Thyroid gland (tissue), 4 donors: ENCODE measurements at regions not wholly inside any gene's neighbourhood (a gene's known extent, or its start where the extent isn't known, plus 50 kb on each side); places are given as distances from the start of the nearest gene placed in this dataset.

Source experiments
- POLR2A ChIP-seq, 2 donors: fragments of 450-650 bp; IDR thresholded peaks; one replicate each; pipeline ENCODE4 v1.6.1; 2017; ENCODE audit warnings: antibody characterized with exemption in 2 of 2, mild to moderate bottlenecking in 2 of 2, moderate library complexity in 1 of 2
- TF ChIP-seq, protein P1 (sequence below), 6 experiments: fragments of 200-600 bp in 3 of 6; fragments of 450-650 bp in 3 of 6; sonication (generic) in 3 of 6; IDR thresholded peaks; one replicate each; pipeline ENCODE4 v1.5.1; 2016 to 2019; ENCODE audit warnings: antibody characterized with exemption in 6 of 6, mild to moderate bottlenecking in 2 of 6, inconsistent platforms in 1 of 6, moderate library complexity in 1 of 6

DNA sequence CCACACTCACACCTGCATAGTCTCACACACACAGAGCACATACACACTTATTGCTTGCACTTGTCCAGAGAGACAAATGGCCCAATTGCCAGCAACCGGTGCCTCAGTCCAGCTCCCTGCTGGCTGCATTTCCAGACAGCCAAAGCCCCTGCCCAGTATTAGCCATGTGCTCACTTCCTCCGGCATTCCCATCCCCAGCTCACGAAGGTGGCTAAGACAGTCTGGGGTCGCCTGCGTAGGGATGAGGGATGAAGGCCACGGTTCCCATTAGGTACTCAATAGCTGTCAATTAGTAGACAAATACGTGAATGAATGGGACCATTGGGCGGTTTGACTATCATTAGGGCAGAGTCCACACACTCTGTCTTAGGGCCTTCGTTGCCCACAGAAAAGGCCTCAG, 146.8 kb upstream of the EGLN3 start:
- TF ChIP-seq, protein P1, sequence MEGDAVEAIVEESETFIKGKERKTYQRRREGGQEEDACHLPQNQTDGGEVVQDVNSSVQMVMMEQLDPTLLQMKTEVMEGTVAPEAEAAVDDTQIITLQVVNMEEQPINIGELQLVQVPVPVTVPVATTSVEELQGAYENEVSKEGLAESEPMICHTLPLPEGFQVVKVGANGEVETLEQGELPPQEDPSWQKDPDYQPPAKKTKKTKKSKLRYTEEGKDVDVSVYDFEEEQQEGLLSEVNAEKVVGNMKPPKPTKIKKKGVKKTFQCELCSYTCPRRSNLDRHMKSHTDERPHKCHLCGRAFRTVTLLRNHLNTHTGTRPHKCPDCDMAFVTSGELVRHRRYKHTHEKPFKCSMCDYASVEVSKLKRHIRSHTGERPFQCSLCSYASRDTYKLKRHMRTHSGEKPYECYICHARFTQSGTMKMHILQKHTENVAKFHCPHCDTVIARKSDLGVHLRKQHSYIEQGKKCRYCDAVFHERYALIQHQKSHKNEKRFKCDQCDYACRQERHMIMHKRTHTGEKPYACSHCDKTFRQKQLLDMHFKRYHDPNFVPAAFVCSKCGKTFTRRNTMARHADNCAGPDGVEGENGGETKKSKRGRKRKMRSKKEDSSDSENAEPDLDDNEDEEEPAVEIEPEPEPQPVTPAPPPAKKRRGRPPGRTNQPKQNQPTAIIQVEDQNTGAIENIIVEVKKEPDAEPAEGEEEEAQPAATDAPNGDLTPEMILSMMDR (IDR thresholded peaks at IDR 0.05) = no peak
- TF ChIP-seq POLR2A (IDR thresholded peaks at IDR 0.05) = no peak
